PC-3 (cell line): ENCODE measurements at regions not wholly inside any gene's neighbourhood (a gene's known extent, or its start where the extent isn't known, plus 50 kb on each side); places are given as distances from the start of the nearest gene placed in this dataset.

Experiments
- ATAC-seq: fragments of 200-7000 bp; cut with Tn5 transposase; 2 replicates; pipeline ENCODE4 v1.9.1; 2020; ENCODE audit warnings: mild to moderate bottlenecking, moderate library complexity
- BruUV-seq: library from RNA; stranded (reverse); fragments of 400-500 nt; replicated peaks from 2 replicates; lab custom pipeline; 2021; lab: Mats Ljungman, UMichigan
- CTCF ChIA-PET: fragments of 300-600 bp; sonication (Branson Sonifier 250); formaldehyde crosslinking; loops from one replicate; lab custom pipeline; 2022; ENCODE audit warnings: antibody characterized with exemption; lab: Charles Lee
- POLR2A ChIA-PET: fragments of 300-600 bp; sonication (Branson Sonifier 250); formaldehyde crosslinking; loops from one replicate; lab custom pipeline; 2022; ENCODE audit warnings: antibody characterized with exemption; ENCODE audit not compliant: unreplicated experiment; lab: Charles Lee
- DNase-seq: peaks from one replicate; pipeline ENCODE4 v3.0.0-alpha.2; 2015
- H2AFZ ChIP-seq: fragments of 300-600 bp; sonication (generic); 2 replicates; pipeline ENCODE4 v1.6.0; 2016; ENCODE audit warnings: antibody characterized with exemption, low read length
- H3F3A ChIP-seq: fragments of 300-600 bp; sonication (generic); one replicate; pipeline ENCODE4 v1.6.0; 2017; ENCODE audit warnings: antibody characterized with exemption, low read length, control low read depth, mild to moderate bottlenecking; ENCODE audit not compliant: unreplicated experiment
- H3K27ac ChIP-seq: fragments of 300-600 bp; sonication (generic); 2 replicates; pipeline ENCODE4 v1.5.1; 2016; ENCODE audit warnings: mild to moderate bottlenecking, low read length
- H3K27me3 ChIP-seq: fragments of 300-600 bp; sonication (generic); 2 replicates; pipeline ENCODE4 v1.6.1; 2016; ENCODE audit warnings: low read length, mixed read lengths
- H3K36me3 ChIP-seq: fragments of 300-600 bp; sonication (generic); 2 replicates; pipeline ENCODE4 v1.6.1; 2016; ENCODE audit warnings: low read depth, mixed run types, low read length, mixed read lengths
- H3K4me1 ChIP-seq: fragments of 300-600 bp; sonication (generic); 2 replicates; pipeline ENCODE4 v1.5.1; 2016; ENCODE audit warnings: low read length; ENCODE audit not compliant: insufficient read depth
- H3K4me2 ChIP-seq: fragments of 300-600 bp; sonication (generic); 2 replicates; pipeline ENCODE4 v1.6.0; 2016; ENCODE audit warnings: low read length
- H3K4me3 ChIP-seq: fragments of 300-600 bp; sonication (generic); 2 replicates; pipeline ENCODE4 v1.5.1; 2016; ENCODE audit warnings: mild to moderate bottlenecking, low read length, mixed read lengths
- H3K79me2 ChIP-seq: fragments of 300-600 bp; sonication (generic); 2 replicates; pipeline ENCODE4 v1.6.1; 2017; ENCODE audit warnings: low read length, mixed read lengths
- H3K9ac ChIP-seq: fragments of 300-600 bp; sonication (generic); 2 replicates; pipeline ENCODE4 v1.6.0; 2016; ENCODE audit warnings: mild to moderate bottlenecking, low read length
- H3K9me2 ChIP-seq: fragments of 300-600 bp; sonication (generic); replicated peaks from 2 replicates; pipeline ENCODE4 v1.6.1; 2016; ENCODE audit warnings: mixed run types, low read length, mixed read lengths
- H3K9me3 ChIP-seq: fragments of 300-600 bp; sonication (generic); 2 replicates; pipeline ENCODE4 v1.6.1; 2016; ENCODE audit warnings: low read length, mixed read lengths
- H4K20me1 ChIP-seq: fragments of 300-600 bp; sonication (generic); 2 replicates; pipeline ENCODE4 v1.6.1; 2016; ENCODE audit warnings: low read length, mixed read lengths
- CTCF ChIP-seq: fragments of 300-600 bp; sonication (generic); conservative IDR thresholded peaks from 2 replicates; pipeline ENCODE4 v1.5.1; 2017; ENCODE audit warnings: antibody characterized with exemption, low read depth, mild to moderate bottlenecking, low read length
- EZH2 ChIP-seq: fragments of 300-600 bp; sonication (generic); IDR thresholded peaks from one replicate; pipeline ENCODE4 v1.6.1; 2017; ENCODE audit warnings: antibody characterized with exemption, mild to moderate bottlenecking, low read length; ENCODE audit not compliant: unreplicated experiment
- EZH2phosphoT487 ChIP-seq: fragments of 300-600 bp; sonication (generic); IDR thresholded peaks from 2 replicates; pipeline ENCODE4 v1.6.1; 2018; ENCODE audit warnings: mild to moderate bottlenecking, antibody characterized with exemption, low read length, borderline replicate concordance
- intact Hi-C: fragments of 100-400 bp; cut with micrococcal nuclease; formaldehyde crosslinking; loops from 2 replicates; pipeline ENCODE4 v1.9.0; 2023

- no peak overlapping the region for H3K4me2 ChIP-seq
- no peaks in the 10 kb centered on the region for H3K79me2 ChIP-seq
- intact Hi-C loops: no loop called here
- no peak overlapping the region for H3K9ac ChIP-seq
- no peaks in the 10 kb centered on the region for H3K27me3 ChIP-seq
- no peaks in the 10 kb centered on the region for H4K20me1 ChIP-seq
- H3K9me3 ChIP-seq: no peaks in the 10 kb centered on the region
- ChIA-PET POLR2A (no interaction called here), CTCF (no interaction called here)
- no peak for TF ChIP-seq EZH2phosphoT487
- no peak for TF ChIP-seq EZH2
- TF ChIP-seq CTCF: no peak
- H3K4me1 ChIP-seq: peaks cover 10% of the 10 kb centered on the region
- BruUV-seq: no TSS peak
- H3K9me2 ChIP-seq: no peaks in the 10 kb centered on the region
- no peak for DNase-seq
- H3K4me3 ChIP-seq: no peak overlapping the region
- no peaks in the 10 kb centered on the region for H3K36me3 ChIP-seq
- H3K27ac ChIP-seq: no peak overlapping the region
- no peaks in the 10 kb centered on the region for H3F3A ChIP-seq
- no peak overlapping the region for H2AFZ ChIP-seq
- ATAC-seq: no peak
These were observed 144.5 kb downstream of the INSIG2 start for GRCh38 chr2:118232796-118233195.

- no peak overlapping the region for H3K27ac ChIP-seq
- H3K79me2 ChIP-seq: no peaks in the 10 kb centered on the region
- no peak overlapping the region for H3K4me3 ChIP-seq
- no peaks in the 10 kb centered on the region for H3K27me3 ChIP-seq
- ChIA-PET CTCF (no interaction called here), POLR2A (no interaction called here)
- DNase-seq: no peak
- no peak overlapping the region for H3K4me2 ChIP-seq
- H3F3A ChIP-seq: no peaks in the 10 kb centered on the region
- no peak for ATAC-seq
- H2AFZ ChIP-seq: no peak overlapping the region
- H3K9me2 ChIP-seq: no peaks in the 10 kb centered on the region
- no peaks in the 10 kb centered on the region for H3K36me3 ChIP-seq
- no TSS peak for BruUV-seq
- intact Hi-C loops: no loop called here
- no peaks in the 10 kb centered on the region for H3K9me3 ChIP-seq
- H4K20me1 ChIP-seq: no peaks in the 10 kb centered on the region
- peaks cover 14% of the 10 kb centered on the region for H3K4me1 ChIP-seq
- TF ChIP-seq CTCF: no peak
- no peak for TF ChIP-seq EZH2phosphoT487
- no peak for TF ChIP-seq EZH2
- H3K9ac ChIP-seq: no peak overlapping the region
These were observed 144.1 kb downstream of the INSIG2 start for GRCh38 chr2:118232391-118232790.

GRCh38 chr2:118231759-118232158 lies 143.5 kb downstream of the INSIG2 start:
- H3K4me1 ChIP-seq: peaks cover 15% of the 10 kb centered on the region
- H3K4me2 ChIP-seq: no peak overlapping the region
- H3K9me2 ChIP-seq: no peaks in the 10 kb centered on the region
- no peaks in the 10 kb centered on the region for H3K9me3 ChIP-seq
- no peaks in the 10 kb centered on the region for H3F3A ChIP-seq
- intact Hi-C loops: no loop called here
- H4K20me1 ChIP-seq: no peaks in the 10 kb centered on the region
- no TSS peak for BruUV-seq
- no peak overlapping the region for H3K9ac ChIP-seq
- ChIA-PET CTCF (no interaction called here), POLR2A (no interaction called here)
- H3K4me3 ChIP-seq: no peak overlapping the region
- H2AFZ ChIP-seq: no peak overlapping the region
- no peak overlapping the region for H3K27ac ChIP-seq
- no peaks in the 10 kb centered on the region for H3K27me3 ChIP-seq
- H3K36me3 ChIP-seq: no peaks in the 10 kb centered on the region
- no peak for ATAC-seq
- TF ChIP-seq EZH2phosphoT487 (no peak), CTCF (no peak), EZH2 (no peak)
- no peaks in the 10 kb centered on the region for H3K79me2 ChIP-seq
- DNase-seq: no peak
